ENCODE measurements at regions not wholly inside any gene's neighbourhood (a gene's known extent, or its start where the extent isn't known, plus 50 kb on each side); places are given as distances from the start of the nearest gene placed in this dataset.

DNA sequence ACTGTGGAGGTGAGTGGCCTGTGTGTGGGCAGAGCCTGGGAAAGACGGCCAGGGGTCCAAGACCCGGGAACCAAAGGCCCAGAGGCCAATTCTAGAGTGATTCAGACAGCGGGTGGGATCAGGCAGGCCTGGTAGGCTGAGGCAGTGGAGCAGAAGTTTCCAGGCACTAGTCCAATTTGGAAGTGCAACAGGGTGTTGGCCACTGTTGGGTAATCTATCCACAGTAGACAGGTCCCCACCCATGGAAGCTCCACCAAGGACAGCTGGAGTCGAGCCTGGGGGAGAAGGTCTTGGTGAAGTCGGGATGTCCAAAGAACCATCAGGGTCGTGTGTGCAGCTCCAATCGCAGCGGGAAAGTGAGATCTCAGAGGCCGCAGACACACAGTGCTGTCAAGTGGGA lies 125.8 kb upstream of the COPS8 start:
- H3K36me3 ChIP-seq, result no peaks in the 10 kb centered on the region
- no peak overlapping the region for H3K4me3 ChIP-seq
- no peaks in the 10 kb centered on the region for H3K27me3 ChIP-seq
- H3K27ac ChIP-seq, result peak overlapping the region in 3 of 4 donors; percentile 22 to 44 (median 34)
- no peaks in the 10 kb centered on the region for H3K4me1 ChIP-seq
- DNase-seq, result peak; percentile 82
- TF ChIP-seq EP300 (IDR thresholded peaks at IDR 0.05) (no peak), POLR2A (IDR thresholded peaks at IDR 0.05) (no peak), POLR2AphosphoS5 (IDR thresholded peaks at IDR 0.05) (peak in 1 of 4 donors; percentile 19)
- TF ChIP-seq, protein P1, sequence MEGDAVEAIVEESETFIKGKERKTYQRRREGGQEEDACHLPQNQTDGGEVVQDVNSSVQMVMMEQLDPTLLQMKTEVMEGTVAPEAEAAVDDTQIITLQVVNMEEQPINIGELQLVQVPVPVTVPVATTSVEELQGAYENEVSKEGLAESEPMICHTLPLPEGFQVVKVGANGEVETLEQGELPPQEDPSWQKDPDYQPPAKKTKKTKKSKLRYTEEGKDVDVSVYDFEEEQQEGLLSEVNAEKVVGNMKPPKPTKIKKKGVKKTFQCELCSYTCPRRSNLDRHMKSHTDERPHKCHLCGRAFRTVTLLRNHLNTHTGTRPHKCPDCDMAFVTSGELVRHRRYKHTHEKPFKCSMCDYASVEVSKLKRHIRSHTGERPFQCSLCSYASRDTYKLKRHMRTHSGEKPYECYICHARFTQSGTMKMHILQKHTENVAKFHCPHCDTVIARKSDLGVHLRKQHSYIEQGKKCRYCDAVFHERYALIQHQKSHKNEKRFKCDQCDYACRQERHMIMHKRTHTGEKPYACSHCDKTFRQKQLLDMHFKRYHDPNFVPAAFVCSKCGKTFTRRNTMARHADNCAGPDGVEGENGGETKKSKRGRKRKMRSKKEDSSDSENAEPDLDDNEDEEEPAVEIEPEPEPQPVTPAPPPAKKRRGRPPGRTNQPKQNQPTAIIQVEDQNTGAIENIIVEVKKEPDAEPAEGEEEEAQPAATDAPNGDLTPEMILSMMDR (IDR thresholded peaks at IDR 0.05), result no peak
- H3K9me3 ChIP-seq, result no peaks in the 10 kb centered on the region
- WGBS, 2 donors, result 86 to 87% methylated on average over 9 of the region's 9 CpGs
- intact Hi-C loops (cut with DNase I), result no loop called here

DNA sequence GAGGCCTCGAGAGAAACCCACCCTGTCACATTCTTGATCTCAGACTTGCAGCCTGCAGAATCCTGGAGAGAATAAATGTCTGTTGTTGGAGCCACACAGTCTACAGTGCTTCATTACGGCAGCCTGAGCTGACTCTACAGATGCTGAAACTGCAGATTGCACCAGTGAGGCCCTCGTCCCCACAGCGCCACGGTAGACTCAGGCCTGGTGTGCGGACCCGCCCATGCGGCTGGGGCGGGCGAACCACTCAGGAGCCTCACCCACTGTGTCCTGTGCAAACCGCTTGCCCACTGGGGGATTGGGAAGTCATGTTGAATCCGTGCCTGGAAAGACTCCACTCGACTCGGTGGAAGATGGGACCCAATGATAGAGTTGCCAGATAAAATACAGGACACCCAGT lies 125.2 kb upstream of the COPS8 start:
- intact Hi-C loops (cut with DNase I), result no loop called here

DNA sequence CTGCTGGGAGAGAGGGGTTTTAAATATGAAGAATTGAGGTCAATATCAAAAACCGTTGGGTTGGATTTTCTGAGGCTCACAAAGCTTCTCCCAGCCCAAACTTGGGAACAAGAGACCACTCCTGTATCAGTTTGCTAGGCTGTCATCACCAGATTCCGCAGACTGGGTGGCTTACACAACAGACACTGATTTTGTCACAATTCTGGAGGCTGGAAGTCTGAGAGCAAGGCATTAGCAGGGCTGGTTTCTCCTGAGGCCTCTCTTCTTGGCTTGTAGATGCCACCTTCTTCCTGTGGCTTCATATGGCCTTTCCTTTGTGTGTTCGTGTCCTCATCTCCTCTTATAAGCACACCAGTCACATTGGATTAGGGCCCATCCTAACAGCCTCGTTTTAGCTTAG lies 122.9 kb upstream of the COPS8 start:
- 85 to 90% methylated on average over 4 of the region's 4 CpGs for WGBS, 2 donors
- intact Hi-C loops (cut with DNase I), result no loop called here
- DNase-seq, result no peak
- Histone ChIP-seq H3K4me3 (no peak overlapping the region), H3K36me3 (no peaks in the 10 kb centered on the region), H3K27me3 (no peaks in the 10 kb centered on the region), H3K9me3 (no peaks in the 10 kb centered on the region), H3K4me1 (peaks cover 0 to 3% (median 0%) of the 10 kb centered on the region in 4 donors), H3K27ac (peak overlapping the region in 1 of 4 donors; percentile 52)
- TF ChIP-seq, protein P1 (IDR thresholded peaks at IDR 0.05), result no peak
- TF ChIP-seq EP300 (IDR thresholded peaks at IDR 0.05) (no peak), POLR2A (IDR thresholded peaks at IDR 0.05) (no peak)

More for the DNA sequence above, 125.2 kb upstream of the COPS8 start:
- TF ChIP-seq EP300 (IDR thresholded peaks at IDR 0.05) (no peak), POLR2AphosphoS5 (IDR thresholded peaks at IDR 0.05) (no peak), POLR2A (IDR thresholded peaks at IDR 0.05) (no peak)
- TF ChIP-seq, protein P1 (IDR thresholded peaks at IDR 0.05), result no peak
- Histone ChIP-seq H3K4me3 (no peak overlapping the region), H3K27me3 (no peaks in the 10 kb centered on the region), H3K27ac (peak overlapping the region in 2 of 4 donors; percentile 22 to 44), H3K4me1 (no peaks in the 10 kb centered on the region), H3K36me3 (no peaks in the 10 kb centered on the region), H3K9me3 (no peaks in the 10 kb centered on the region)
- peak; percentile 41 for DNase-seq
- 95 to 97% methylated on average over 14 of the region's 14 CpGs for WGBS, 2 donors

DNA sequence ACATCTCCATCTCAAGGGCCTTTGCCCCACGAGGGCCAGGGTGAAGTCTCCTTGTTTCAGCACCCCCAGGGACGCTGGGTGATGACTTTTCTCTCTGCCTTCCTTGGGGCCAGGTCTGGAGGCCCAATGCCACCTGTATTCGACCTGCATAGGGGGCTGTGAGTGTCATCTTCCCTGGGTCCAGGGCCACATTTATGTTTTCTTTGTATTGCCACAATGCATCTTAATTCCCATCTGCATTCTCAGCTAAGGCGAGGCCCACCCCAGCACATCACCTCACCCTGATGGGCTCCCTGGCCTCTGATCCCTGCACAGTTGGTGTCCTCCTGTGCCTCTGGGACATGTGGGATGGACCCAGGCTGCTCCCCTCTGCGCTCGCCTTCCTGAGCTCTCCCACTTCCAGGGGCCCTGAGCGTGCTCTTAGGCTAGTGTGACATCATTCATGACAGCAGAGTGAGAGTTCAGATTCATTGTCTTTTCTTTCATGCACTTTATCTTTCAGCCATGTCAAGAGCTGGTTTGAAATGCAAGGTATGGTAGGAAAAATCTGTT lies 122.0 kb upstream of the COPS8 start:
- intact Hi-C loops (cut with DNase I), result no loop called here
- peak; percentile 49 for DNase-seq
- H3K4me3 ChIP-seq, result no peak overlapping the region
- H3K9me3 ChIP-seq, result no peaks in the 10 kb centered on the region
- no peaks in the 10 kb centered on the region for H3K27me3 ChIP-seq
- TF ChIP-seq POLR2AphosphoS5 (IDR thresholded peaks at IDR 0.05), result no peak
- no peak for TF ChIP-seq POLR2A (IDR thresholded peaks at IDR 0.05)
- TF ChIP-seq, protein P1 (IDR thresholded peaks at IDR 0.05), result no peak
- no peak for TF ChIP-seq EP300 (IDR thresholded peaks at IDR 0.05)
- H3K27ac ChIP-seq, result peak overlapping the region in 1 of 4 donors; percentile 52
- WGBS, 2 donors, result 78 to 89% methylated on average over 7 of the region's 7 CpGs
- H3K4me1 ChIP-seq, result peaks cover 0 to 3% (median 0%) of the 10 kb centered on the region in 4 donors
- no peaks in the 10 kb centered on the region for H3K36me3 ChIP-seq

DNA sequence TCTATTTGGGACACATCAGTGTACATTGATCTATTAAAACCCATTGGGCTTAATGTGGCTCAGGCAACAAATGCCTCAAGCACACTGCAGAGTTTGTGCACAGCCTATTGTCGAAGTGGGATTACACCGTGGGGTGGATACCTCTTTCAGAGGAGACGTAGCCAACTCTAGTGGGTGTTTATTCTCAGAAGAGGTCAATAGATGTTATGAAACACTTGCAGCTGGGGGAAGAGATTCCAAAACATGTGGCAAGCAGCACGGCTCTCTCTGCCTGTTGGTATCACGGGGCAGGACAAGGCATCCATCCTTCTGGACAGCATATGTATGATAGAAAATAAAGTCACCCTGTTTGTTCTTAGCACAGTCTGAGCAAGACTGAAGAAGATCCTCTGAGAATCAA lies 121.4 kb upstream of the COPS8 start:
- Histone ChIP-seq H3K27me3 (no peaks in the 10 kb centered on the region), H3K27ac (peak overlapping the region in 1 of 4 donors; percentile 52), H3K4me3 (no peak overlapping the region), H3K36me3 (no peaks in the 10 kb centered on the region), H3K9me3 (no peaks in the 10 kb centered on the region), H3K4me1 (peaks cover 0 to 3% (median 0%) of the 10 kb centered on the region in 4 donors)
- intact Hi-C loops (cut with DNase I), result no loop called here
- TF ChIP-seq POLR2AphosphoS5 (IDR thresholded peaks at IDR 0.05), result peak in 2 of 4 donors; percentile 16 to 27
- TF ChIP-seq, protein P1 (IDR thresholded peaks at IDR 0.05), result no peak
- DNase-seq, result peak; percentile 75
- WGBS, 2 donors, result 81 to 84% methylated on average over 5 of the region's 5 CpGs
